PC-9 (cell line): ENCODE measurements at regions not wholly inside any gene's neighbourhood (a gene's known extent, or its start where the extent isn't known, plus 50 kb on each side); places are given as distances from the start of the nearest gene placed in this dataset.
"Not testable (repeated sequence)": the region's sequence is repeated elsewhere in the genome, so short reads cannot be mapped to it uniquely, and the experiment has no call there.

ENCODE experiments used
- EZH2 ChIP-seq: fragments of 200-600 bp; sonication (generic); IDR thresholded peaks from 2 replicates; pipeline ENCODE4 v1.8.0; 2017; ENCODE audit warnings: antibody characterized with exemption, low read depth
- TF ChIP-seq, protein P1 (sequence below): fragments of 200-600 bp; sonication (generic); conservative IDR thresholded peaks from 2 replicates; pipeline ENCODE4 v1.6.1; 2017; ENCODE audit warnings: mixed run types, antibody characterized with exemption, mild to moderate bottlenecking, moderate library complexity

DNA sequence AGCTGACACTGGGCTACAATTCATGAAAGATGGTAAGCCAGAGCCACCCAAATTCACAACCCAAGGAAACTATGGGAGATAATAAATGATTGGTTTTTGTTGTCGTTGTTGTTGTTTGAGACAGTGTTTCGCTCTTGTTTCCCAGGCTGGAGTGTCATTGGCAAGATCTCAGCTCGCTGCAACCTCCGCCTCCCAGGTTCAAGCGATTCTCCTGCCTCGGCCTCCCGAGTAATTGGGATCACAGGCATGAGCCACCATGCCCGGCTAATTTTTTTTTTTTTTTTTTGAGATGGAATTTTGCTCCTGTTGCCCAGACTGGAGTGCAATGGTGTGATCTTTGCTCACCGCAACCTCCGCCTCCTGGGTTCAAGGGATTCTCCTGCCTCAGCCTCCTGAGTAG, 65.9 kb upstream of the METTL9 start:
- not testable (repeated sequence) for TF ChIP-seq EZH2
- TF ChIP-seq, protein P1, sequence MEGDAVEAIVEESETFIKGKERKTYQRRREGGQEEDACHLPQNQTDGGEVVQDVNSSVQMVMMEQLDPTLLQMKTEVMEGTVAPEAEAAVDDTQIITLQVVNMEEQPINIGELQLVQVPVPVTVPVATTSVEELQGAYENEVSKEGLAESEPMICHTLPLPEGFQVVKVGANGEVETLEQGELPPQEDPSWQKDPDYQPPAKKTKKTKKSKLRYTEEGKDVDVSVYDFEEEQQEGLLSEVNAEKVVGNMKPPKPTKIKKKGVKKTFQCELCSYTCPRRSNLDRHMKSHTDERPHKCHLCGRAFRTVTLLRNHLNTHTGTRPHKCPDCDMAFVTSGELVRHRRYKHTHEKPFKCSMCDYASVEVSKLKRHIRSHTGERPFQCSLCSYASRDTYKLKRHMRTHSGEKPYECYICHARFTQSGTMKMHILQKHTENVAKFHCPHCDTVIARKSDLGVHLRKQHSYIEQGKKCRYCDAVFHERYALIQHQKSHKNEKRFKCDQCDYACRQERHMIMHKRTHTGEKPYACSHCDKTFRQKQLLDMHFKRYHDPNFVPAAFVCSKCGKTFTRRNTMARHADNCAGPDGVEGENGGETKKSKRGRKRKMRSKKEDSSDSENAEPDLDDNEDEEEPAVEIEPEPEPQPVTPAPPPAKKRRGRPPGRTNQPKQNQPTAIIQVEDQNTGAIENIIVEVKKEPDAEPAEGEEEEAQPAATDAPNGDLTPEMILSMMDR = not testable (repeated sequence)
